Astrocyte of the spinal cord (primary cell): ENCODE measurements at regions not wholly inside any gene's neighbourhood (a gene's known extent, or its start where the extent isn't known, plus 50 kb on each side); places are given as distances from the start of the nearest gene placed in this dataset.
A peak's percentile ranks its signal among the peaks of the same experiment; 100 is the strongest.

ENCODE experiments used
- DNase-seq: peaks from one replicate; pipeline ENCODE4 v3.0.0; 2011; ENCODE audit warnings: low read depth, low spot score
- H3K4me3 ChIP-seq: 2 replicates; pipeline ENCODE4 v1.5.1; 2011; ENCODE audit warnings: low read depth, mild to moderate bottlenecking, low read length, moderate library complexity
- in situ Hi-C: cut with HindIII; loops from 2 replicates; pipeline ENCODE4 v1.10.0; 2017; ENCODE audit warnings: low sequenced_read_pairs
- TF ChIP-seq, protein P1 (sequence below): IDR thresholded peaks from 2 replicates; pipeline ENCODE4 v1.5.1; 2012; ENCODE audit warnings: low read depth, mild to moderate bottlenecking, low read length, inconsistent platforms

- TF ChIP-seq, protein P1, sequence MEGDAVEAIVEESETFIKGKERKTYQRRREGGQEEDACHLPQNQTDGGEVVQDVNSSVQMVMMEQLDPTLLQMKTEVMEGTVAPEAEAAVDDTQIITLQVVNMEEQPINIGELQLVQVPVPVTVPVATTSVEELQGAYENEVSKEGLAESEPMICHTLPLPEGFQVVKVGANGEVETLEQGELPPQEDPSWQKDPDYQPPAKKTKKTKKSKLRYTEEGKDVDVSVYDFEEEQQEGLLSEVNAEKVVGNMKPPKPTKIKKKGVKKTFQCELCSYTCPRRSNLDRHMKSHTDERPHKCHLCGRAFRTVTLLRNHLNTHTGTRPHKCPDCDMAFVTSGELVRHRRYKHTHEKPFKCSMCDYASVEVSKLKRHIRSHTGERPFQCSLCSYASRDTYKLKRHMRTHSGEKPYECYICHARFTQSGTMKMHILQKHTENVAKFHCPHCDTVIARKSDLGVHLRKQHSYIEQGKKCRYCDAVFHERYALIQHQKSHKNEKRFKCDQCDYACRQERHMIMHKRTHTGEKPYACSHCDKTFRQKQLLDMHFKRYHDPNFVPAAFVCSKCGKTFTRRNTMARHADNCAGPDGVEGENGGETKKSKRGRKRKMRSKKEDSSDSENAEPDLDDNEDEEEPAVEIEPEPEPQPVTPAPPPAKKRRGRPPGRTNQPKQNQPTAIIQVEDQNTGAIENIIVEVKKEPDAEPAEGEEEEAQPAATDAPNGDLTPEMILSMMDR = no peak
- H3K4me3 ChIP-seq = no peak overlapping the region
- in situ Hi-C loops = no loop called here
- no peak for DNase-seq
Observed at GRCh38 chrX:27924718-27925117, 56.5 kb downstream of the DCAF8L1 start.

GRCh38 chrX:27924261-27924660 lies 57.0 kb downstream of the DCAF8L1 start:
- in situ Hi-C loops = no loop called here
- H3K4me3 ChIP-seq = no peak overlapping the region
- TF ChIP-seq, protein P1 = no peak
- DNase-seq = no peak

- in situ Hi-C loops = no loop called here
- TF ChIP-seq, protein P1 = no peak
- peak; percentile 28 for DNase-seq
- no peak overlapping the region for H3K4me3 ChIP-seq
Observed at GRCh38 chrX:27918799-27919198, 62.5 kb downstream of the DCAF8L1 start.

DNA sequence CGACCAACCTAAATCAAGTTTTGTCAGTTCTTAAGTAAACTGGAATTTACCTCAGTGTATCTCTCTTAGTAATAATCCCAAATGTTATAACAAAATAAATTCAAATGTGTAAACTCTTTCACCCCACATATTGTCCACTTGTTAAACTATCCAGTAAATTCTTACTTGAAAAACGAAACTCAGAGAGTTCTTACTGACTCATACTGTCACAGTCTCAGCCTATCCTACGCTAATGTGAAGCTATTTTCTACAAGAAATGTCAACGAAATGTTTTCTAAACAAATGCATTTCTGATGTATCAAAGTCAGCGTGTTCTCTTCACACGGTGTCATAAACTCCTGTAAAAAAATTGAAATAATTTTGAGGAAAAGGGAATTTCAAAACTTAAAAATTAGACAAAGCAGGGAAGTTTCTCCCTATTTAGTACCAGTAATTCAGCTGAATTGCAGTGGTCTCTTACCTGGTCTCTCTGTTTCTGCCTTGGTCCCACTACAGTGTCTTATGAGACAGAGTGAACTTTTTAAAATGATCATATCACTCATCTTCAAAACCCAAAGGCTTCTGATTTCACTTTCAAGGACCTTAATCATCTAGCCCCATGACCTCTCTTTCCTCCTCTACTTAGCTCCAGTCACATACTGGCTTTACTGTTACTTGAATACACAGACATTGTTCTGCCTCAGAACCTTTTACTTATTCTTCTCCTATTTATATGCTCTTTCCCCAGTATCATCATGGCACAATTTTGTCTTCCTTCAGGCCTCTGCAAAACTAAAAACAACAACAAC lies 63.3 kb downstream of the DCAF8L1 start:
- in situ Hi-C loops = no loop called here
- DNase-seq = no peak
- TF ChIP-seq, protein P1 = no peak
- H3K4me3 ChIP-seq = no peak overlapping the region

DNA sequence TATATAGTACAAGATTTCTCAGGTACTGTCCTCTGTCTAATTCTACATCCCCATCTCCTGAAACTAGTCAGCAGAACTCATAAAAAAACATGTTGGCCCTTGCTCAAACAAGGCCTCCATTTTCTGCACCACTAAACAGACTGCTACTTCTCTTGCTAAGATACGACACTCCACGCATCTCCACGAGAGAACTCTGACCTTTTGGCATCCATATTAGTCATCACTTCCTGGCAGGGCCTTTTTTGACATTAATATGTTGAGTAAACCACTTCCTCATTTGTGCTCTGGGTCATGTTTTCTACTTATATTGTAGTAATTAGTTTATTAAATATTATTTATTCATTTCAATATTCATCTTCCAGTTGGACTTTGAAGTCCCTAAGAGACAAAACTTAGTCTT lies 65.6 kb downstream of the DCAF8L1 start:
- in situ Hi-C loops = no loop called here
- no peak for DNase-seq
- TF ChIP-seq, protein P1 = no peak
- no peak overlapping the region for H3K4me3 ChIP-seq

GRCh38 chrX:27910412-27910811 lies 70.8 kb downstream of the DCAF8L1 start:
- no peak overlapping the region for H3K4me3 ChIP-seq
- in situ Hi-C loops = no loop called here
- TF ChIP-seq, protein P1 = no peak
- no peak for DNase-seq

- in situ Hi-C loops = no loop called here
- H3K4me3 ChIP-seq = no peak overlapping the region
- DNase-seq = no peak
- TF ChIP-seq, protein P1 = no peak
Observed at GRCh38 chrX:27903960-27904359, 77.3 kb downstream of the DCAF8L1 start.
